IPS DF 6.9 (cell line): ENCODE measurements at regions not wholly inside any gene's neighbourhood (a gene's known extent, or its start where the extent isn't known, plus 50 kb on each side); places are given as distances from the start of the nearest gene placed in this dataset.
"Not testable (repeated sequence)": the region's sequence is repeated elsewhere in the genome, so short reads cannot be mapped to it uniquely, and the experiment has no call there.

Source experiments
- DNase-seq: peaks from one replicate; pipeline ENCODE4 v3.0.0-alpha.2; 2013; ENCODE audit warnings: low read depth, low spot score
- H3K27ac ChIP-seq: one replicate; pipeline ENCODE4 v1.5.1; 2013; ENCODE audit warnings: low read length, control low read depth
- H3K27me3 ChIP-seq: 2 replicates; pipeline ENCODE4 v1.6.1; 2013; ENCODE audit warnings: mild to moderate bottlenecking, low read length; ENCODE audit not compliant: control insufficient read depth, insufficient read depth
- H3K36me3 ChIP-seq: 2 replicates; pipeline ENCODE4 v1.6.1; 2013; ENCODE audit warnings: low read length; ENCODE audit not compliant: control insufficient read depth, insufficient read depth
- H3K4me1 ChIP-seq: 2 replicates; pipeline ENCODE4 v1.6.1; 2013; ENCODE audit warnings: low read length; ENCODE audit not compliant: control insufficient read depth, insufficient read depth
- H3K4me3 ChIP-seq: 2 replicates; pipeline ENCODE4 v1.5.1; 2013; ENCODE audit warnings: mild to moderate bottlenecking, low read length
- H3K9me3 ChIP-seq: 2 replicates; pipeline ENCODE4 v1.6.1; 2013; ENCODE audit warnings: low read length, inconsistent platforms; ENCODE audit not compliant: control insufficient read depth, insufficient read depth
- WGBS: extraction: QIAGEN DNeasy Blood & Tissue Kit; methylation state at CpG from one replicate; pipeline ENCODE4 v1.1.7; 2013; ENCODE audit warnings: mixed read lengths, missing lambda C conversion rate; ENCODE audit not compliant: insufficient read length, insufficient coverage; 5-methylcytosine and 5-hydroxymethylcytosine counted together

- no peak overlapping the region for H3K27ac ChIP-seq
- no peaks in the 10 kb centered on the region for H3K27me3 ChIP-seq
- H3K9me3 ChIP-seq, result no peaks in the 10 kb centered on the region
- DNase-seq, result no peak
- H3K36me3 ChIP-seq, result no peaks in the 10 kb centered on the region
- no peak overlapping the region for H3K4me3 ChIP-seq
- no CpG with 5 or more reads among the region's 8 CpGs for WGBS
- 0 out of 2 replicates have a peak, but pooled peaks cover 1% of the 10 kb centered on the region for H3K4me1 ChIP-seq
These were observed 343.4 kb upstream of the HS6ST1 start for GRCh38 chr2:128662051-128662471.

GRCh38 chr2:128663371-128664050, 344.8 kb upstream of the HS6ST1 start:
- 0 out of 2 replicates have a peak, but pooled peaks cover 1% of the 10 kb centered on the region for H3K4me1 ChIP-seq
- no peak for DNase-seq
- no peak overlapping the region for H3K27ac ChIP-seq
- no peaks in the 10 kb centered on the region for H3K36me3 ChIP-seq
- no peaks in the 10 kb centered on the region for H3K9me3 ChIP-seq
- H3K4me3 ChIP-seq, result no peak overlapping the region
- H3K27me3 ChIP-seq, result no peaks in the 10 kb centered on the region
- WGBS, result no CpG with 5 or more reads among the region's 12 CpGs

- no peaks in the 10 kb centered on the region for H3K9me3 ChIP-seq
- no peaks in the 10 kb centered on the region for H3K36me3 ChIP-seq
- no CpG with 5 or more reads among the region's 4 CpGs for WGBS
- H3K27me3 ChIP-seq, result no peaks in the 10 kb centered on the region
- no peak for DNase-seq
- 0 out of 2 replicates have a peak, but pooled peaks cover 1% of the 10 kb centered on the region for H3K4me1 ChIP-seq
- no peak overlapping the region for H3K4me3 ChIP-seq
- no peak overlapping the region for H3K27ac ChIP-seq
These were observed 345.9 kb upstream of the HS6ST1 start for GRCh38 chr2:128664499-128664971.

- Histone ChIP-seq H3K27ac (no peak overlapping the region), H3K9me3 (no peaks in the 10 kb centered on the region), H3K4me3 (no peak overlapping the region), H3K4me1 (0 out of 2 replicates have a peak, but pooled peaks cover 1% of the 10 kb centered on the region), H3K36me3 (no peaks in the 10 kb centered on the region), H3K27me3 (no peaks in the 10 kb centered on the region)
- DNase-seq, result no peak
- WGBS, result no CpG with 5 or more reads among the region's 4 CpGs
These were observed 346.4 kb upstream of the HS6ST1 start for GRCh38 chr2:128665113-128665512.

GRCh38 chr2:128666596-128666995, 347.9 kb upstream of the HS6ST1 start:
- H3K4me3 ChIP-seq, result no peak overlapping the region
- no peaks in the 10 kb centered on the region for H3K36me3 ChIP-seq
- H3K27me3 ChIP-seq, result no peaks in the 10 kb centered on the region
- 0 out of 2 replicates have a peak, but pooled peaks cover 1% of the 10 kb centered on the region for H3K4me1 ChIP-seq
- WGBS, result no CpG with 5 or more reads among the region's 6 CpGs
- H3K9me3 ChIP-seq, result no peaks in the 10 kb centered on the region
- DNase-seq, result no peak
- no peak overlapping the region for H3K27ac ChIP-seq

- Histone ChIP-seq H3K9me3 (no peaks in the 10 kb centered on the region), H3K4me3 (no peak overlapping the region), H3K36me3 (no peaks in the 10 kb centered on the region), H3K27ac (no peak overlapping the region), H3K27me3 (no peaks in the 10 kb centered on the region), H3K4me1 (0 out of 2 replicates have a peak, but pooled peaks cover 1% of the 10 kb centered on the region)
- DNase-seq, result no peak
- no CpG with 5 or more reads among the region's 7 CpGs for WGBS
These were observed 348.7 kb upstream of the HS6ST1 start for GRCh38 chr2:128667391-128667790.

GRCh38 chr2:128668946-128669345, 350.3 kb upstream of the HS6ST1 start:
- no peak overlapping the region for H3K4me3 ChIP-seq
- no peaks in the 10 kb centered on the region for H3K9me3 ChIP-seq
- H3K4me1 ChIP-seq, result 0 out of 2 replicates have a peak, but pooled peaks cover 1% of the 10 kb centered on the region
- DNase-seq, result no peak
- no CpG with 5 or more reads among the region's 2 CpGs for WGBS
- H3K27ac ChIP-seq, result no peak overlapping the region
- H3K36me3 ChIP-seq, result no peaks in the 10 kb centered on the region
- H3K27me3 ChIP-seq, result no peaks in the 10 kb centered on the region

GRCh38 chr2:128670066-128670465, 351.4 kb upstream of the HS6ST1 start:
- Histone ChIP-seq H3K36me3 (no peaks in the 10 kb centered on the region), H3K27ac (no peak overlapping the region), H3K27me3 (no peaks in the 10 kb centered on the region), H3K4me1 (no peaks in the 10 kb centered on the region), H3K4me3 (no peak overlapping the region), H3K9me3 (no peaks in the 10 kb centered on the region)
- no CpG with 5 or more reads among the region's 1 CpG for WGBS
- DNase-seq, result no peak

GRCh38 chr2:128671981-128672757, 353.5 kb upstream of the HS6ST1 start:
- H3K4me3 ChIP-seq, H3K27me3 ChIP-seq, H3K4me1 ChIP-seq, H3K36me3 ChIP-seq, DNase-seq, H3K27ac ChIP-seq, H3K9me3 ChIP-seq: not testable (repeated sequence)
- WGBS, result no CpG with 5 or more reads among the region's 36 CpGs

GRCh38 chr2:128679680-128680079, 361.0 kb upstream of the HS6ST1 start:
- not testable (repeated sequence) for H3K9me3 ChIP-seq, DNase-seq, H3K4me1 ChIP-seq, H3K36me3 ChIP-seq, H3K27me3 ChIP-seq, H3K4me3 ChIP-seq, H3K27ac ChIP-seq
- no CpG with 5 or more reads among the region's 12 CpGs for WGBS
